SU-DHL-6 (cell line): ENCODE measurements at regions not wholly inside any gene's neighbourhood (a gene's known extent, or its start where the extent isn't known, plus 50 kb on each side); places are given as distances from the start of the nearest gene placed in this dataset.

Source experiments
- CTCF ChIP-seq: fragments of 200-600 bp; sonication (generic); IDR thresholded peaks from one replicate; pipeline ENCODE4 v1.5.1; 2017; ENCODE audit warnings: antibody characterized with exemption, mild to moderate bottlenecking, low read length, moderate library complexity; ENCODE audit not compliant: insufficient read depth, poor library complexity, severe bottlenecking
- EZH2phosphoT487 ChIP-seq: fragments of 200-600 bp; sonication (generic), shearing (Covaris generic); conservative IDR thresholded peaks from 2 replicates; pipeline ENCODE4 v1.6.1; 2018; ENCODE audit warnings: mild to moderate bottlenecking, antibody characterized with exemption, low read length, moderate library complexity, mixed read lengths

GRCh38 chr13:82654143-82654542, 1228.1 kb downstream of the SLITRK1 start:
- TF ChIP-seq EZH2phosphoT487 (no peak), CTCF (no peak)
